HUDEP-2 (cell line): ENCODE measurements at regions not wholly inside any gene's neighbourhood (a gene's known extent, or its start where the extent isn't known, plus 50 kb on each side); places are given as distances from the start of the nearest gene placed in this dataset.
A peak's percentile ranks its signal among the peaks of the same experiment; 100 is the strongest.

Source experiments
- DNase-seq, 76 experiments: peaks; one replicate each; lab custom pipeline; 2025; ENCODE audit not compliant: unreplicated experiment in 76 of 76; lab: John Stamatoyannopoulos, UW

DNA sequence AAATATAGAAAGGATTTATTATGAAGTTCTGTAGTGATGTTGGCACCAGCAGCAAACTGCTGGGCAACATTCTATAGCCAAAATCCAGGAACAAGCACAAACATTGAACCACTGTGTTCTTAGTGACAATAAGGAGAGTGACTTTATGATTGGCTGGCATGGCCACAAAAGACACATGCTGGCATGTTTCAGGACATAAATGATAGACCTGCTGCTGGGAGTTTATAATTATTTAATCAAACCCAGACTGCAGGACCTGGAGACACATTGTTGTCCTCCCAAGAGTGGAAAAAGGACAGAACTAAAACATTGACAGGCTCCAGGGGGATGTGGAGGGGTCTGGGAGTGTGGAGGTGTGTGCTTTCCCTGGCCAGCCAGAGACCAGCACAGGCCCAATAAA, 255.3 kb upstream of the LRTM1 start:
- DNase-seq: no peak

- peak in 11 of 76 experiments; percentile 1 to 34 (median 4) for DNase-seq
Observed at GRCh38 chr3:55180936-55181535, 253.2 kb upstream of the LRTM1 start.

DNA sequence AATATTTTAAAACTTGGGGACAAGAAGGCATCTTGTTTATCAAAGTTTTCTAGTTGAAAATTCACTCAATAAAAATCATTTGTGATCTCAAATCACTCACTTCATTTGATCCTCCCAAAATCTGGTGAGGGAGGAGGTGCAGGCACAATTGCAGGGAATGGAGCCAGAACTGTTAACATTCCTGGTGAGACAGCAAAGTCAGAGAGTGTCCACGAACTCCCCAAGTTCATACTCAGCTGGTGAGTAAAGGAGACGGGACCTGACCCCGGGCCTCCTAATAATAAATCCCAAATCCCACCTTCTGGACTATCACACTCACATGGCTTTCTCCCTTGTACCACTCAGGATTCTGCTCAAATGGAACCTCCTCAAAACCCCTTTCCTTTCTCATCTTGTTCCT, 252.3 kb upstream of the LRTM1 start:
- no peak for DNase-seq

DNA sequence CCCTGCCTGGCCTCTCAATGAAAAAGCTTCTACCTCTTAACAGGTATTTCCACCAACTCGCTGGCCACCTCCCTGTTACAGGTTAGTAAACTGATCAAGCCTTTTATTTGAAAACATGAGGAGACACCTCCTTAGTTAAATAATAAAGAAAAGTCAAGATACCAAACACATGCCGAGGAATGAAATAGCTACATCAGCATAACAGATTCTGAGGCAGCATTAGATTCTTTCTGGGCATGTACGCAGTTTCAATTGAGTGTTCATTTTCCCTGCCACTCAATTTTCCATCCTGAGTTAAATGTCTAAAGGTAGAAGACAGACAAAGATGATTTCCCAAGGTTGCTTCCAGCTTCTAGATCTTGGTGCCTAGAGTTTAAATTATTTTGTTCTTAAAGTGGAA, 250.5 kb upstream of the LRTM1 start:
- DNase-seq: no peak

DNA sequence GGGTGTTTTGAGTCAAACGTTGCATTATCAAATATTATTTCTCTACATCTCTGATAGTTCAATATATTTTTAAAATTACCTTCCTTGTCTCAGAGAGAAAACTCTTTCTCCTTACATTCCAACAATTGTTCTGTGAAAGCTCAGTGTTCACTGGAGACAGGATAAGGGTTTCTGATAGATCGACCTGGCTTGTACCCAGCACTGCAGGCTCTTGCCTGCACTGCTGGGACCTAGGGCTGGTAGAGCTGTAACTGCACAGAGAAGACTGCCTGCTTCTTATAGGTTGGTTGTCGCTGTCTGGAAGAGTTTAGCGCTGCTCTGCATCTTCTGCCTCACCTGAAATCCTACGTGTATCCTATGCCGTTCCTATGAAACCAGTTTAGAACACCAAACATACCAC, 249.9 kb upstream of the LRTM1 start:
- DNase-seq: no peak

- DNase-seq: no peak
Observed at GRCh38 chr3:55175423-55175822, 247.6 kb upstream of the LRTM1 start.

DNA sequence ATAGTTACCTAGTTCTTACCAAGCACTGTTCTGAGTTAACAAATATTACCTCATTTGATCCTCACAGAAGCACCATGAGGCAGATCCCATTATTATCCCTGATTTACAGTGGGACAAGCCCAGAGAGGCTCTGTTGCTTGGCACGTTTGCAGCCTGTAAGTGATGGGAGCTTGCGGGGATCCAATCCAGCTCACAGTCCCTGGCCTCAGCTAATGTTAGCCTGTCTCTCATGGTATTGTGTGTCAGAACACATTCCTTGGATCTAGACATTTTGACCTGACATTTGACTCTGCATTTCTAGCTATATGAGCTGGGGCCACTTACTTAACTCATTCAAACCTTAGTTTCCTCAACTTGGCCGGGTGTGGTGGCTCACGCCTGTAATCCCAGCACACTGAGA, 246.9 kb upstream of the LRTM1 start:
- no peak for DNase-seq

GRCh38 chr3:55173504-55173903, 245.6 kb upstream of the LRTM1 start:
- DNase-seq: no peak

- DNase-seq: no peak
Observed at GRCh38 chr3:55172913-55173312, 245.1 kb upstream of the LRTM1 start.

- no peak for DNase-seq
Observed at GRCh38 chr3:55170444-55170843, 242.6 kb upstream of the LRTM1 start.

- DNase-seq: no peak
Observed at GRCh38 chr3:55169608-55170072, 241.8 kb upstream of the LRTM1 start.

DNA sequence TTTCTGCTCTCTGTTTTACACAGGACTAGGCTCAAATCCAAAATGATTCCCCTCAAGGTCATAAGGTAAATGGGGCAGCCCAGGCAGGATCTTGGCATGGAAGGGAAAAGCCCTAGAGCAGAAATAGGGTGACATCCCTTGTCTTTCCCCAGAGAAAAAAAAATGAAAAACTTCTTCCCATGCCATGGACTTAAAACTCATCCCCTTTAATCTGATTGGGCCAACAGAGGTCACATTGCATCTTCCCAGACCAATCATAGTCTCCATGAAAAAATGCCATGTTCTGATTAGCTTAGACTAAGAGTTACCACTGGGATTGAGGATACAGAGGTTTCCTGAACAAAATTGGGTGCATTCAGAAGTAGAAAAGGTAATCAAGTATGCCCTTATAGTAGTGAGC, 241.3 kb upstream of the LRTM1 start:
- no peak for DNase-seq

GRCh38 chr3:55167586-55168317, 239.9 kb upstream of the LRTM1 start:
- no peak for DNase-seq

GRCh38 chr3:55166576-55167555, 239.0 kb upstream of the LRTM1 start:
- DNase-seq: no peak

- no peak for DNase-seq
Observed at GRCh38 chr3:55165704-55166405, 238.0 kb upstream of the LRTM1 start.

GRCh38 chr3:55165278-55165677, 237.4 kb upstream of the LRTM1 start:
- no peak for DNase-seq

GRCh38 chr3:55164876-55165275, 237.0 kb upstream of the LRTM1 start:
- DNase-seq: no peak

DNA sequence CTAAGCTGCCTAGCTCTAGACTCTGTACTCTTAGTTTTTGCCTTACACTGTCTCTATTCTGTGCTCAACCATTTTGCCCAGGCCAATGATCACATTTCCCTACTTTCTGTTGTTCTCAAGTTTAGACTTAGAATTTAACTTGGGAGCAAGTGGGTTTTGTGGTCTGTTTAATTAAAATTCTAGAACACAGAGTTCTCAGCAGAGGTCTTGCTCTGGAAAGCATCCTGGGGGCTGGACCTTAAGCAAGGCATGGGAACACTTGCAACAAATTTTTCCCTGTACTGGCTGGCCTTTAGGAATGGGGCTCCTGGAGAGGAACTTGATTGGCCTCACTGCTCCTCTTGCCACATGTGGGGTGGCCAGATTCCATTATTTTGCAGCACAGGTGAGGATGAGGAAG, 236.3 kb upstream of the LRTM1 start:
- DNase-seq: no peak

DNA sequence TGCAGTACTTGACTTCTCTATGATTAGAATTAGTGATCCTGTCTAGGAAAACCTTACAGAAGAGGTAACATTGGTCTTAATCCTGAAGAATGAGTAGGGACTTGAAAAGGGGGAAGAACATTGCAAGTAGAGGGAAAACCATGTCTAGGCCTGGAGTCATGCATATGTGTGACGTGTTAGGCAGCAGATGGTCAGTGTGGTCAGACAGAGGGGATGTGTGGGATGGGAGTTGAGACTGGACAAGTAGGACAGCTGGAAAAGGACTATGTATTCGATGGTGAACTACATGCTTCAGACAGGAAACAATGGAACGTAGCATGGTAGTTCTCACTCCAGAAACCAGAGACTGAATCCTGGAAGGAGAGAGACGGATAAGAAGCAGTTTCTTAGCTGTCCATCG, 235.6 kb upstream of the LRTM1 start:
- DNase-seq: no peak

DNA sequence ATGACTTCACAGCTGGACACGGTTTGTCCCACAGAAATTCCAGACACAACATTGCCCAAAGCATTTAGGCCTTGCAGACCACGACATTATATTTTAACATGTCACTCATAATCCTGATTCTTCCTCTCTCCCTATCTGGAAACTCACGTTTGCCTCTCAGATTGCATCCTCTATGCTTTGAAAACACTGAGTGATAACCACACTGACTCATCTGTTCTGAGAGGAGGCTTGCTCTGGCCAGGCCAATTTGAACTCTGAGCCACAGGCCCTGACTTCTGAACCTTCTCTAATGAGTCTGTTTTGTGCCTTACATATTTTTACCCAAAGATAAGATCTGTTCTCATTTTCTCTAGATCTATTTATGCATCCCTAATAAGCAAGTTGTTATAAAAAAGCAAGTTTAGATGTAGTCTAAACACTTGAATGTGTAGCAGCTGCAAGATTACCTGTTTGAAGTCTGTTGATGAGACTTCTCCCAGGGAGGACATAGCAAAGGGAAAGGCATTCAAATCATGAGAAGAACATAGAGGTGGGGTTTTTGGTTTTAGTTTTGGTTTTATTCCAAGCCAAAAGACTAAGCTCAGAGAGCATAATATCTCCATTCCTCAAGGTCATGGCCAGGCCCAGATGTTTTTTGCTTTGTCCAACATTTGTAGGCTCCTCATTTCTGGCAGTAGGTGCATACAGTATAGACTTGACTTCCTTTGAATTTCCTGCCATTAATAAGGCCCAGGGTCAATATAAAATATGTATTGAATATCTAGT, 234.4 kb upstream of the LRTM1 start:
- no peak for DNase-seq
